Stimulated activated CD4-positive, alpha-beta T cell treated with anti-CD3 and anti-CD28 coated beads, Interleukin-2, amount 100 ng/mL, for 24 hours (primary cell): ENCODE measurements at regions not wholly inside any gene's neighbourhood (a gene's known extent, or its start where the extent isn't known, plus 50 kb on each side); places are given as distances from the start of the nearest gene placed in this dataset.

Source experiments
- DNase-seq, 2 donors: peaks; one replicate each; pipeline ENCODE4 v3.0.0-alpha.2; 2020

DNA sequence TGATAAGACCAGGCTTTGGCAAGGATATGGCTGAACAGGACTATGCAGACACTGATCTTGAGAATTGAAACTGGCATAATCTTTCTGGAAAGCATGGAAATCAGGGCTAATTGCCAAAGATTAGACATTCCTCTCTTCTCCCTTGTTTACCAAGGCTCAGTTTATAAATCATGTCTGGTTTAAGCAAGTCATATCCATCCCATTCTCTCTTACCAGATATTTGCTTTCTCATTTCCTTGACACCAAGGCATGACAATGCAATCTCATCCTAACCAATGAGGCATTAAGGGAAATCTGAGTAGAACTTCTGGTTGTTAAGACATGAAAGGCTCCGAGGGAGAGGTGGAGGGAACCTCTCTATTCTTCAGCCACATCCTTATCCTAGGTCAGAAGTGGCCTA lies 110.3 kb upstream of the CEP85L start:
- no peak for DNase-seq

DNA sequence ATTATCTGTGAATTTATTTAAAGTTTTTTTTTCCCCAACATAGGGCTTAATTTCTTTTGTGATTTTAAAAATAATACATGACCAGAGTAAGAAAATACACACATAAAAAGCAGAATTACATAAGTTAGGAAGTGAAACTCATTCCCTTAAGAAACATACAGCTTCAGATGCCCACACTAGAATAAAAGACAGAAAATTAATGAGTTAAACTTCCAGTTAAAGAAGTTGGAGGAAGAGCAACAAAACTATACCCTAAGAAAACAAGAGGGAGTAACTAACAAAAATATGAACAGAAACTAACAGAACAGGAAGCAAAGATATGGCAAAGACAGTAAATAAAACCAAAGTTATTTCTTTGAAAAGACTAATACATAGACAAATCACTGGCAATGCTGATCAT lies 107.6 kb upstream of the CEP85L start:
- DNase-seq = no peak

DNA sequence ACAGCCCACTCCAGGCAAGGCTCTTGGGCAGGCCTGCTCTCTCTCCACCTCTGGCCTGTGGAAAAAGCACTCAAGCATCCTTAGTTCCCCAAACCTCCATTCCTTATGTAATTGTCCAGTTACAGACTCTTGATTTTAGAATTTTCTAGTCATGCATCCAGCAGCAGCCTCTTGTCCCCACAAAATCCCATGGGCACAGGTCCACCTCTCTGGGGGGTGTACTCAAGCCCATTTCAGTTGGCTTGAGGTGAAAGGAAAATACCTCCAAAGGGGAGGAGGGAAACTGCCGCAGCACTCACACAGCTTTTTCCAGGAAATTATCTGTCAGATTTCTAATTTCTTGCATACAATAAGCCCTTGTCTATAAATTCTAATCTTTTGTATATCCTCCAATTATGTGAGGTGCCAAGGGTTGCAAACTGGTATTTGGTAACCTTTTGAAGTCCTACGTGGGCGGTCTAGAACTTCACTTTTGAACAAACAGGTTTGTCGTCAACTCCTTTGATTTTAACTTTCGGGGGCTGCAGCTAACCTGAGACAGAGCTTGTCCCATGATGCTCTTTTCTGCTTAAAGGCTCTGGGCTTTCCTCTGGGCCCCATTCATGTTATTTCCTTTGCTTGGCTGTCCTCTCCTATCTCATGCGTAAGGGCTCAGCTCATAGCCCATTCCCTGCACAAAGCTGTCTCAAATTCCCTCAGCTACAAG lies 104.7 kb upstream of the CEP85L start:
- DNase-seq = no peak

DNA sequence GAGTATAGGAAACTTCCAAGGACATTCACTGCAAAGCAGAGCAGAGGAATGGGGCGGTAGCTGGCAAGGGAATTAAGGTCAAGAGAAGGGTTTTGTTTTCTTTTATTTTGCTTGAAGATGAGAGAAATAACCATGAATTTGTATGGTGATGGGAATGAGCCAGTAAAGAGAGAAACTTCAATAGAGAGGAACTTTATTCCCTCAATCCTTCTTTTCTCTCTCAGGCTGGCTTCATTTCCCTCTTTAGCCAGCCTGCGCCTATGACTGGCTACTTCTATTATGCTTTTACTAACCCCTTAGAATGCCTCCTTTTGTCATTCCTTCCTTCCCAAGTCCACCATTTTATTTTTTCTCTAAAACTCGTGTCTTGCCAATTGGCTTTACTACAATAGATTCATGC lies 101.4 kb upstream of the CEP85L start:
- no peak for DNase-seq

DNA sequence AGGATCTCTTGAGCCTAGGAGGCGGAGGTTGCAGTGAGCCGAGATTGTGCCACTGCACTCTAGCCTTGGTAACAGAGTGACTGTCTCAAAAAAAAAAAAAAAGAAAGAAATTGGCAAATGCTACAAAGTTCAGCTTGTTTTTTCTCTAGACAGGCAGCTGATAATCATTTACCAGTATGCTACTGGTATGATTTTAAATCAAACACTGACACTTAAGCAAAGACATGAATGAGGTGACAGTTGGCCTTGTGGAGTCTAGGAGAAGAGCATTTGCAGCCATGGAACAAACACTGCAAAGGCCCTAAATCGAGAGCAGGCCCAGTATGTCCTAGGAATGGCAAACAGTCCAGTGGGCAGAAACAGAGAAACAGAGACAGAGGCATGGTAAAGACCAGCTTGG lies 99.7 kb upstream of the CEP85L start:
- DNase-seq = no peak

DNA sequence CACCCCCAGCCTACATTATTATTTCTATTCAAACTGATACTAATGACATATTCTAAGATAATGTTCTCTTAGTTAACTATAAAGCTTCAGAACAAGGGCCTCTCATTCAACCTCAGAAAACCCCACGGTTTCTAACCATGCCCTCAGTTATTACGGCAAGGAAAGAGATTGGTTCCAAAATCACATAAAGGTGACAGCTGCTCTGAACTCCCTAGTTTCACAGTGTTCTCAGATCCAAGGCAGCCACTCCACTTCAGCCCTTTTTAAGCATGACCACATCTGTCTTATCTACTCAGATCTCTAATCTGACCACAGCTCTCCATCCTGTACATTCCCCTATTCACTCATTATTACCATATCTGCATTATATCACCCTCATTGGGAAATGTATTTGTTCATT lies 98.8 kb upstream of the CEP85L start:
- DNase-seq = no peak

DNA sequence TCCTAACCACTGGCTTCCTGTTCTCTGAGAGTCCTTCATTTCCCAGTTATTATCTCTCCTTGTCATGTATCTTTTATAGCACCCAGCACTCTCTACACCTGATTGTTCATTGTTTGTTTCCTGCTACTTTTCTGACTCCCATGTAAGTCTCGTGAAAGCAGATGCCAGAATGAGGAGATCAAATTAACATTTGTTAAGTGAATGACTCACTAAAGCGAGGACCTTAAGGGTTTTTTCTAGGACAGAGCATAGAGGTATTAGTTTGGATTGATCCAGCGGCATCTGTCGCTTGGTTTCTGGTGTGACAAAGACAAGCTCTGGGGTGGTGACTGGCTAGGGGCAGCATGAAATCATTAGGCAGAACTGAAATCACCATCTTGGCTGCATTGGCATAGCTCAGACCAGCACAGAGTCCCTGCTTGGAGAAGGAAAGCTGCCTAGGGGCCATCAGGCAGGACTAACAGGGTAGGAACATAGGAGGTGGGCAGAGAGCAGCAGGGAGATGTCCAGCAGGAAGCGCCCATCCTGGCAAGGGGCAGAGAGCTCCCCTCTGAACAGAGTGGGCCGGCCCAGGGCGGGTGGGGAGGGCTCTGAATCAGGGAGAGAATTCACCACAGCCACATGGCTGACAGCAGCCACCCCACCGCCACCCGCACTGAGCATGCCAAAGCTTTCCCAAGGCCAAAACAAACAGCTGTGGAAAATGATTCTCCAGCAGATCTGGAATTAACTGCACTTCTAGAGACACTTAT lies 97.1 kb upstream of the CEP85L start:
- DNase-seq = no peak

DNA sequence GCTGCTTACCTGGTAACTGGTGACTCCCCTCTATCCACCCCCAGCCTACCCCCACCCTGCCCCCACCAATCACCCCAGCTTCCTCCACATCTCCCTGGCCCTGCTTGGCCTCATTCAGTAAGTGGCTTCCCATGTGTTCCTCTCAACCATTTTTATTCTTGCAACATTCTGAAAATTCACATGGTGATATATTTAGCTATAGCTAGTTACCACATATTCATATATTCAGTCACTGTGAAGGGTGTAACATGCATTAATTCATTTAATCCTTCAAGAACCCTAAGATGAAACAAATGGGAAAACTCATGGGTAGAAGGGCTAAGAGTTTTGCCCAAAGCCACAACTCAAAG lies 95.4 kb upstream of the CEP85L start:
- no peak for DNase-seq

DNA sequence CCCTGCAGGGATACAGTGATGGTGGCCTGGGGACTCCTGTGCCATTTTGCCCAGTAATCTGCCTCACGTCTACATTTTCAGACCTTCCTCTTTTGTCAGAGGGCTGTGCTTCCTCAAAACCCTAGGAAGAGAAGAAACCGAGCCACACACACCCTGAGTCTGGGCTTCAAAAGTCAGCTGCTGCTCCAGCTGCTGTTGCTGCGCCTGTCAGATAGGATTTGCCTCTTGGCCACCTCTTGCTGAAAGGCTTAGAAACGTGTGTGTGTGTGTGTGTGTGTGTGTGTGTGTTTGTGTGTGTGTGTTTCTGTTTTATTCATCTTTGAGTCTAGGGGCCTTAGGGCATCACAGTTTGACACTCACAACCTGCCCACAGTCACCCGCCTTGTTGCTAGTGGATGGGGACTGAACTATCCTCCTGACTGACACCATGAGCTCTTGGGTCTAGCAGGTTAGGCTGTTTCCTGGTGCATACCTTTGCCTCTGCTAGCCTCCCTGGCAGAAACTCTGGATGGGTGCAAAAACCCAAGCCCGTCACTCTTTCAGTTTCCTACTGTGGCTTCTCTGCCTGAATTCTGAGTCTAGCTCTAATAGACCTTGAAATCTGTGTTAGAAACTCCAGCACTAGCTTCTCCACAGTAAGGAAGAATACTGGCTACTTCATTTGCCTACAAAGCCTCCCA lies 94.9 kb upstream of the CEP85L start:
- no peak for DNase-seq

DNA sequence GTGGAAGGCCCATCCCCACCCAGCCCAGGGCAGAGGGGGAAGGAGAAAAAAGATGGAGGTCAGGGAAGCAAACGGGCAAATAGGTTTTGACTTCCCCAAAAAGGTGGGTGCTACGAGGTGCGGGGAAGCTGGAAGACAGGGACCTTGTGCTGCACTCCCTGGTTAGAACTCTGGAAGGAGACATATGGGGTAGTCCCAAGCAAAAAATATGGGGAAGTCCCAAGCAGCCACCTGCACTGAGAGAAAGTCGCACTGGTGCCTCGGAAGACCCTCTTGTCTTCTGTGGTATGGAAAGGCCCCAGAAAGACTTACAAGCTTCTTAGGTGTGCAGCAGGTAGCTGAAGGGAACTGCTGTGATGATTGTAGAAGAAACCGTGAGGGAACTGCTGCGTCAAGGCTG lies 93.8 kb upstream of the CEP85L start:
- DNase-seq = no peak

DNA sequence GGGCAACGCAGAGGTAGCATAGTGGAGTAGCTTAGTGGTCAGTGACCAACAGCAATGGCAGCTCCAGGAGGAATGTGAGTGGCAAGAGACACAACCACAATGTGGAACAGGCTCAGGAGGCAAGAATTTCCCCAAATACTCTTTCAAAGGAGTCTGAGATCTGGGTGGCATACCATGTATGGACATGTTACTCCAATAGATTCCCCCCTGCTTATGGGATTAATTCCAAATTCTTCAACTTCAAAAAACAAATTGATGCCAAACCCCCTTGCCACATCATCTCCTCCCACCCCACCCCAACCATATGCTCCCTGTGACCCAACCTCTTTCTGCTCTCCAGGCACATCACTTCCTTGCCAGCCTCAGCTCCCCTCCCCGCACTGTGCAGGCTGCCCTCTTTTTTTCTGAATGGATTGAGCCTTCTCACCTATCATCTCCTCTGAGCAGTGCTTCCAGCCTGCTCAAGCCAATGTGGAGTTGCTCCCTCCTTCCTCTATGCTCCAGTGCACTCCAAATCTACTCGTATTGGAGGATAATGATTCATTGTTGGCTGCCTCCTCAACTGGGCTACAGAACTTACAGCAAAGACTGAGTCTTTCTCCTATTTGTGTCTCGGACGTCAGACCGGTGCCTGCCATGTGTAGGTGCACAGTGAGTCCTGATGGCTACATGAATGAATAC lies 93.0 kb upstream of the CEP85L start:
- no peak for DNase-seq

DNA sequence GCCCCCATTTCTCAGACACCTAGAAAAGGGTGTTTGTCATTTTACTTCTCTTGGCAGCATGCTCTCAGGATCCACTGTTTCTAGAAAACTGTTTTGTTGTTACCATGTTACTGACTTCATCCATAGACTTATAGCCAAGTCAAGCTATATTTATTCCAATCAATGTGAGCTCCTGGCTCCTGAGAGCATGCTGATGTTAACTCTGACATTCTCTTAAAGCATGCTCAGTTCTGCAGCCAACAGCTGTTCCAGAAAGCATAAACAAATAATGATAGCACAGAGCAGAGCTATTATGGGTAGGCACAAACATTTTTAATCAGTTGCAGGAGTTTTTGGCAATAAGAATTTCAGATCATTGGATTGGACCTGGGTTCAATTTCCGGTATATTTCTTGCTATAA lies 92.4 kb upstream of the CEP85L start:
- DNase-seq = no peak

DNA sequence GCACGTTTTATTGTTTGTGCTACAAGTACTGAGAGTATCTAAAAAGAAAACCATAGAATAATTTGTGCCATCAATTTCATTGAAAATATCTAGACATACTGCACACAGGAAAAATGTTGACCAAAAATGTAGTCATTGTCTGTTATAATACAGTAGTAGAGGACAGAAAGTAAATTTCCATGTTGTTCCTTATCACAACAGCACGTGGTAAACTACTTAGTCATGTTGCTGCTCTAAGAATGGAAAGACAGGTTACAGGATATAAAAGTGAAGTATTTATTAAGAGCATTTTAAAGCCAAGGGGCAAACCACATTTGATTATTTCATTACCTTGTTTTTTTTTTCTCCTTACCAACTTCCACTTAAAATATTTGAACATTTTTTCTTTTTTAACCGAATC lies 89.0 kb upstream of the CEP85L start:
- no peak for DNase-seq

DNA sequence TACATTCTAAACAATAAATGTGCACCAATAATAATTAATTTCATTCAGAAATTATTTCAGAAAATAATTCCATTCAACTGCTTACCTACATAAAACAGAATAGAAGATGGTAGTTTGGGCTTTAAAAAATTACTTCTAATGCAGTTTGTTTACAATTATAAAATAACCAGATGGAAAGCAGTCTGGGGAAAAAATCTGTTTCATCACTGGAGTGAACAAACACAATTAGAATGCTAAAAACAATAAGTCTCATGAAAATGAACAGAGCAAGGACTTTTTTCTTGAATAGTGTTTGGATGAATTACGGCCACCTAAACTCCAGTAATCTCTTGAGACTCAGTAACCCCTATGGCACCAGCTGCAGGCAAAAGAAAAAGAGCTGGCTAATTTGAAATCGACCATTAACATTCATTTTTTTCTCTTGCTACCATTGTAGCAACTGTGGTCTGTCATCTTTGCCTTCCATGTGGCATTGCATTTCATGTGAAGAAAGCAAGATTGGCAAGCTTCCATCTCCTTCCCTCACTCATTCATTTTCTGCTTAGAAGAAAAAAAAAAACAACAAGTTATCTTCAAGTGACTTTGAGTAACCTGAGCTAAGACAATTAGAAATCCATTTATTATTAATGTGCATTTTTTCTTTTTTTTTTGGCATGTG lies 88.4 kb upstream of the CEP85L start:
- no peak for DNase-seq

DNA sequence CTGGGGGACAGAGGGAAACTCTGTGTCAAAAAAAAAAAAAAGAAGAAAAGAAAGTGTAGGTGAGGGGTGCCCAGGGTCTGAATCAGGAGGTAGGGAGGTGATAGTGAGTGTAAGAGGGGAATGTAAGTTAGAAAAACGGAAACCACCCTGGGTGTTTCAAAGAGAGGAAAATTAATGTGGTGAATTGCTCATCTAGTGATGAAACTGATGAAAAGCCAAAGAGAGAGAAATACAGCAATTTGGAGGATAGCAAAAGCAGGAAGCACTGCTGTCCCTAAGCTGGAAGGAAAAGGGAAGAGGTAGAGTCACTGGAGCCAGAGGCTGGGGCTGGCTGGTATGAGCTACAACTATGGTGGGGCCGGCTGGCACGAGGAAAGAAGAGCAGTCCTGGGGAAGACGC lies 85.0 kb upstream of the CEP85L start:
- no peak for DNase-seq

DNA sequence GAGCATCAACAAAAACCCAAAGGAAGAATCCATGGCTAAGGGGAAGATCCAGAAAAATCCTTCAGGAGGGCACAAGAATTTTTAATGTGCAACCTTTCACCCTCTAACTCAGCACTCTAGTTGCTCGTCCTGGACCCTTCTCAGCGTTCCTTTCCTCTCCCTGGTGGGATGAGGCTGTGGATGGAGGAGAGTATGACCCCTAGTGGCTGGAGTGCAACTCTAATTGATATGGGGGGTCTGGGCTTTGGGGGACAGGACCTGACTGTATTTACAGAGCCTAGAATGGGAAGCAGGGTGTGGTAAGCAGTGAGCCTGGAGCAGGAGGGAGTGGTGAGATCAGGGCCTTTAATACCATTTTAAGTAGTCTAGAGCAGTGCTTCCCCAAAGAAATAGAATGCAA lies 83.9 kb upstream of the CEP85L start:
- no peak for DNase-seq

DNA sequence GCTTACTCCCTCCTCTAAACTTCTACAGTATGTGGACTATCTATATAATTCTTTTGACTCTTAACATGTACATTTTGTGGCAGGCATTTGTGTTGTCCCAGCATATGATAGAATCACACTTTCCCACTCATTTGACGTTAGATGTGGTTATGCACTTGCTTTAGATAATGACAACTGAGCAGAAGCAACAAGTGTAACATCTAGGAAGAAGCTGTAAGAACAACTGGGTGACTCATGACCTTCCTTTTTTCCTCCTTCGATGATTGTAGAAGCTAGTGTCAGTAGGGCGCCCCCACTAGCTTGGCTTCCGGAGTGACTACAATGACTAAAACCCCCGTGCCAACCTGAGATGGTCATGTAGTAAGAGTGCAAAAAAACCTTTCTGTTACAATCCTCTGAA lies 74.6 kb upstream of the CEP85L start:
- DNase-seq = peak; percentile 71 to 76

DNA sequence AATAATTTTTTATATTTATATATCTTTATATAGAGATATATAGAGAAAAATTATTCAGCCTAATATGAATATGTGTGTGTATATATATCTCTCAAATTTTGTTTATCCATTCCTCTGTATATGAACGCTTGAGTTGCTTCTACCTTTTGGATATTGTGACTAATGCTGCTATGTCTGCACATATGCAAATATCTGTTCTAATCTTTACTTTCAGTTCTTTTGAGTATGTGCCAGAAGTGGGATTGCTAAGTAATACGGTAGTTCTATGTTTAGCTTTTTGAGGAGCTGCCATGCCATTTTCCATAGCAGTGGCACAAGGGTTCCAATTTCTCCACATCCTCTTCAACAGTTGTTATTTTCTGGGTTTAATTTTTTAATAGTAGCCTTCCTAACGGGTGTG lies 72.8 kb upstream of the CEP85L start:
- no peak for DNase-seq

DNA sequence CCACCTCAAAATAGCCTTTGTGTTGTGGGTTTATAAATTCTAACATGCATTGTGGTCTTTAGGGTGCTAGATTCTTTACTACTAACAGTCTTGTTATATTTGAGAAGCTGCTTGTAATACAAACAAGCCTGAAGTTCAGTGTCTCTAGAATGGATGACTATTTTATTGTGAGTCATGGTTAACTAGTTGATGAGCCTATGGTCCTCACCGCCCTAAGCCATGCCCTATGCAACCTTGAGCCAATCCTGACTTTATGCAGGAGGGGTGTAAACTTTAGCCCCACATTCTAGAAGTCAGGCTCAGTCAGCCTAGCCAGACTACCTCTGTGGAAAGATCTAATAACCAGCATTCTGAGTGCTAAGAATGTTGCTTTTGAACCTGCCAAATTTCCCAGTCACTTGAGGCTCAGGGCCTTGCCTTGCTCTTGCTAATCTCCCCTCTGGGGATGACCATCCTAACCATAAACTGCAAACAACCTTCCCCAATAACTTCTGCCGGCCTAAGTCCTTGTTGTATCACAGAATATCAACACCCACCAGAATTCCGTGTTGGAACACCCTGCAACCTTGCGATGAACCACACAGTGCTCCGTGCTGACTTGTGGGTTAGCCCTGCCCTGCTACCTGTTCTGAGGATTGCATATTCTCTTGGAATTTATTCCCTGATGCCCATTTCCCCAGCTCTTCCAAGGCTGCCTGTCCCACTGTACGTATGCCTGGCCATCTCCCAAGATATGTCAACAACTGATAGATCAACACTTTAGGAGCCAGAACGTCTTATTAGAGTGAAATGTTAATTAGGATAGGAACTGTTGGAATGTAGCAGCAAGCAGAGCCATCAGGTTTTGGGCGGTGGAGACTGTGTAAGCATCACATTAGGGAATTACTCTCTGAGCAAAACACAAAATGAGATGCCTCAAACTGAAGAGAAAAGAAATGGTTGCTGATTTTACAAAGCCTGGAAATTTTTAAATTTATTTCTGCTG lies 71.7 kb upstream of the CEP85L start:
- no peak for DNase-seq

DNA sequence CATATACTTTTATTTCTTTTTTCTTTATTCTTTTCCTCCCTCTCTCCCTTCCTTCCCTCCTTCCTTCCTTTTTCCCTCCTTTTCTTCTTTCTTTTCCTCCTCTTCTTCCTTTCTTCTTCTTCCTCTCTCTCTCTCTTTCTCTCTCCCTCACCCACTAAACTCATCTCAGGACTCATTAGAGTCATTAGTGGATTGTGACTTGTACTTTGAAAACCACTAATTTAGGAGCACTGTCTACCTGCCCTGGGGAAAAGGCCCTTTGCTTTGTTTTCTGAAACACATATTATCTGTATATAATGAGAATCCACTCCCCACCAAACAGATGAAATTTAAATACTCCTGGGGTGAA lies 68.7 kb upstream of the CEP85L start:
- DNase-seq = no peak

DNA sequence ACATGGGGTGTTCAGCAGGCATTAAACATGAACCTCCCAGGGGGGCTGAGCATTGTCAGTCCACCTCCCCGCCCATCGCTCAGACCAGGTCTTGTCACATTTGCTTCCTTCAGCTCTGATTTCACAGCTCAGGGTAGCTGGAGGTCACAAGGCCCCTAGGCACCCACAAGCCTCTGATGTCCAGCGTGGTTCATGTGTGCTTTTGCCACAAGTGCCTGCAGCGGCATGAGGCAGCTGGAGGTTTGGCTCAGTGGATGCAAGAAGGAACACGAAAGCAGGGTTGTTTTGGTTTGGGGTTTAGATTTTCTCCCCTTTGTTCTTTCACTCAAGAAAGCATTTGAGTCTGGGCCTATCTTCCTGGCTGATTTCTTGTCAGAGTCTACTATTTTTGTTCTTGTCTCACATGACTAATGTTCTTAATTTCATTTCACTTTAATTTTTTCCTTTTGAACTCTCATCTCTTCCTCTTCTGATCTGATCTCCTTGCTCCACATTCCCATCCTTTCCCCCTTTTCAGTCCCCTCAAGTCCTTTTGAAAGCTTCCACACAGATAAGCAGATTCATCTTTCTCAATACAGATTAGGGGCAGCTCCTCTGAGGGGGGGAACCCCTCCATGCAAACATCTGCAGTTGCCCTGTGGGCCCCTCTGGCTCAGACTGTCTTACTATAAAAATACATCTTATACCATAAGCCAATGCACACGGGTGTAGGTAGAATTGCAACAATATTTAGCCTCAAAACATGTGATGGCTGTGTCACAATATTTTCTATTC lies 68.1 kb upstream of the CEP85L start:
- peak; percentile 35 to 43 for DNase-seq
